ENCODE measurements at regions not wholly inside any gene's neighbourhood (a gene's known extent, or its start where the extent isn't known, plus 50 kb on each side); places are given as distances from the start of the nearest gene placed in this dataset.

DNA sequence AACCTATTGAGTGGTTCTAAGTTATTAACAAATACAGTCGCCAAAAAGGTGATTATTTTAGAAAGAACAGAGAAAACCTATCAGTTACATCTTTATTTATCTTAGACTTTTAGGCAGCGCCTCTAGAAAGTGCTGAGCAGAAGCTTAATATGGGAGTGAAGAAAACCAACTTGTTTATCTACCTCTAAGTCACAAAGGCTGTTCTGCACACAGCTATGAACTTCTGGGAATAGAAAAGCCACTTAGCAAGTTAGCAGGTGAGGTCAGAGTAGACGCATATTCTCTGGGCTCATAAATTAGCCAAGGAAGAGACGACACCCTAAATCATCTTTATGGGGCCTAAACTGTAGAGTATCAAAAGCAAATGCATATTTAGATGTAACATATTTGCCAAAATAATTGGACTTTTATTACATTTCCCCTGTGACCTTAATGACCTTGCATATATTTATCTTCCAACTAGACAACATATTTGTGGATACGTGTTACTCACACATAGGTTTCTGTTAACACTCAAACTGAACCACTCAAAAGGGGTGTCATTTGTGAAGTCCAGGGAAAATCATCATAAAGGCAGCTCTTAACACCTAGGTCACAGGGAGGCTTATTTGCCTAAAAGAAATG, 267.1 kb downstream of the ADGB start:
- no peak for DNase-seq

DNA sequence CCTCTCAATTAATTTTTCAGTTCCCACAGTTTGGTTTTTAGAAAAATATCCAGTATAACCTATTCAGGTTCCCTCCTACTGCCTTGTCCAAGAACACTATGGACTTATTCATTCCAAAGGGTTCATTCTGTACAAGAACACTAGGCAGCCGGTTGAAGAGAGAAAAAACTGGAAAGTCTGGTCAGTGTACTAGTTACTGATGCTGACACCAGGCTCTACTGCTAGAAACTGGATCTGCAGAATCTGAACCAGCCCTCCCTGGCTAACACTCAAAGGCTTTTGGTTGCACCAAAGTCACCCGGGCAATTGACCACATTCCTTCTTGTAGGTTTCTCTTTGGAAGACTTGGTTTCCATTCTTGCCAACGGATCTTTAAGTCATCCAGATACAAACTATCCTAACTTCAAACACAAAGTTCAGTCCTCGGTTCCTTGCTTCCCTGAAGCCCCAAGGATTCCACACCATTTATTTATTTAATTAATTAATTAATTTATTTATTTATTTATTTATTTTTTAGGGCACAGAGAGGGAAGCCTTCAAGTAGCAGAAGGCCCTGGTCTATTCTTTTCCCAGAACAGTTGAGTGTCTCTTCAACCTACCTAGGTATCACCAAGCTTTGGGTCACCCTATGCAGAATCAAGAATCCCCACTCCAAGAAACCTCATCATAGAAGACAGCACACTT, 268.1 kb downstream of the ADGB start:
- no peak for DNase-seq

DNA sequence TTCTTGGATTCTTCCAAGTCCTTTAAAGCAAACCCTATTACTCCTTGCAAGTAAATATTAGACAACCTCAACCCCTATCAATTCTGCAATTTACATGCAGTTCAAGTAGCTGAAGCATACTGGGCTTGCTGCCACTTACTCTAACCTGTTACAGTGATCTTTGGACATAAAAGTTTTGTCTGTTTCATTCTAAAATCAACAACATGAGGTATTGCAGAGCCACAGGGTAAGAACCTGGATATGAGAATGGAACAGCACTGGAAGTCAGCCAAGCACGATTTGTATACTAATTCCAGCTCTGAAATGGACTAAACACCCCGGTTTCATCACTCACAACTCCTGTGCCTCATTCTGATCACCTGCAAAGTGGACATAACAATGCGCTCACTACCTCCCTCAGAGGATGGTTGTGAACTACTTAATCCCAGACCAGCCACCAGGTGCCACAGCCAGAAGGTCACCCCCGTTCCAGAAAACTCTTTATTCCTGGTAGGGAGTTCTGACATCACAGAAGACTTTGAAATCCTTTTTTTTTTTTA, 270.0 kb downstream of the ADGB start:
- no peak for DNase-seq

DNA sequence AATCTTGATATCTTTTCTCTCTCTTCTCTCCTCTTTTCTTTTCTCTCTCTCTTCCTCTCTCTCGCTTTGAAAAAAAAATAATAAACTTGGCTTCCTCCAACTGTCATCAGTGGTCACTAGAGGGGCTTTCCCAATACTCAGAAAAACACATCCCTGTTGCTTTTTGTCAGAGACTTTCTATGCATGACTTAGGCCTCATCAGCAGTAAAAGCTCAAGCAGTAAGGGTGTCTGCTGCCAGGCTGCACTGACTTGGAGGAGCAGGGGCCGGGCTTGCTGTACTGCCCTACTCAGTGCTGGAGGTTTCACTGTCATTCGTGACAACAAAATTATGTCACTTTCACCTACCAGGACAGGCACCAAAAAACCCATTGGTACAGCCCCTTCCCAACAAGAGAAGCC, 272.0 kb downstream of the ADGB start:
- DNase-seq: no peak

DNA sequence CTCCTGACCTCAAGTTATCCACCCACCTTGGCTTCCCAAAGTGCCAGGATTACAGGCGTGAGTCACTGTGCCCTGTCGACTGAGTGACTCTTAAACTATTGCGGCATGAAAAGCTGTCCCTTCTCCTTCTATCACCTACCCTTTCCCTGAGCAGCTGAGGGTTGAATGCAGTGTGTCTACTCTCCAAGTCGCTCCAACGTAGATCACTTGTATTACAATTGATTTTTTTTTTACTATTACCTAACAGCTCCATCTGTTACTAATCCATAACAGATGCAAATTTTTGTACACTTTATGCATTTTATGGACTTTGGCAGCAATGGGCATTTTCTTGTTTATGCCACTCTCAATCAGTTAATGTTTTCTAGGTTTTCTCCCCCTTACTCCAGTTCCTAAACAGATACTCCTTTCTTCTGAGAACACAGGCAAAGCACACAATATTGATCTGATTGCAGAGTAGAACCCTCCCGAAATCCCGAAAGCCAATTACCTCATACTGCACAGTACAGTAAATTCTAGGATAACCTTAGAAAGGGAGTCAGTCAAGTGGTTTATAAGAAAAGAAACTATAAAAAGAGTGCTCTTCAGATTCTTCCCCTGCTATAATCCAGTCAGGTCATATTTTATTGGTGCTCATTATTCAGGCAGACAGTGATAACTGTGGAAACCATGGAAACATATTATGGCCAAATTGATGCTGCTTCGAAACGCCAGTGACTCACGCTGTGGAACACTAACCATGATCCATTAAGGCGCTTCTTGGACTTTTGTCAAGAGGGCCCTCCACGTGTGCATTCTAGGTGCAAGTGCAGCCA, 273.0 kb downstream of the ADGB start:
- DNase-seq: no peak

DNA sequence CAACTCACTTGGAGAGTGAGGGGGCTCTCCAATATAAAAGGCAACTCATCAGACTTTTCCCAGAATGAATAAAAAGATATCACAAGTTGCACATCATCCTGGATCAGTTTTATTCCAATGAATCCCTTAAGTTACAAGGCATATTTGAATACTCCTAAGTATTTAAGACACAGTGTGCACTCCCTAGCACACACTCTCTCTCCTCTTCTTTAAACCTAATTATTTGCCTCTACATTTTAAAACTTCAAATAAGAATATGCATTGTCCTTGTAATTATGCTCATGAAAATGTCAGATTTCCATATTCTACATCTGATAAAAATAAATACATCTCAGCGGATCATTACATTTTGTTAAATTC, 273.6 kb downstream of the ADGB start:
- DNase-seq: no peak

DNA sequence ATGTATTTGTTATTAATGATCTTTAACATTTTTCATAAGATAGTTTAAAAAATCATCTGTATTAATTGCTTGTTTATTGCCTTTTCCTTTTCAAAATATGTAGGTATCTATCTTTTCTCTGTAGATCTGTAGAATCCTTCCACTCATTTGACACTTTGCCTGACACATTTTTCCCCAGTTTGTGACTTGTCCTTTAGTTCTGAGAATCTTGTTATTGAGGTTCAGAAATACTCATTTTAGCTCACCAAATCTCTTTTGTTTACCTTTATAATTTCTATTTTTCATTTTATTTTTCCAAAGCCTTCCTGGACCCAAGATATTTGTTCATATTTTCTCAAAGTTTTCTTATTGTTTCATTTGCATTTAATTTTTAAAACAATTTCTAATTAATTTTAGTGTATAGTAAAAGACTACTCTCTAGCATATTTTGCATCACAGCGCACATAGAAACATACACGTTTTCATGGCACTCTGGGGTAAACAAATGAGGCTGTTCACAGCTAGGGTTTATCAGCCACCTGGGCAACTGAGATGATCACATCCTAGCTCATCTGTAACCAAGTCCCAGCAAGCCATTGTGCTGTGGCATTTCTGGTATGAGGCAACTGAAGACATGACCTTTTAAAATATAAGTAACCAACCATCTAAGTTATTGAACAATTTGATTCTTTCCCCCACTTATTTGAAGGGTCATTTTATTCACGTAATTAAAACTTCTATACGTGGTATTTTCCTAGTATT, 275.7 kb downstream of the ADGB start:
- DNase-seq: no peak

DNA sequence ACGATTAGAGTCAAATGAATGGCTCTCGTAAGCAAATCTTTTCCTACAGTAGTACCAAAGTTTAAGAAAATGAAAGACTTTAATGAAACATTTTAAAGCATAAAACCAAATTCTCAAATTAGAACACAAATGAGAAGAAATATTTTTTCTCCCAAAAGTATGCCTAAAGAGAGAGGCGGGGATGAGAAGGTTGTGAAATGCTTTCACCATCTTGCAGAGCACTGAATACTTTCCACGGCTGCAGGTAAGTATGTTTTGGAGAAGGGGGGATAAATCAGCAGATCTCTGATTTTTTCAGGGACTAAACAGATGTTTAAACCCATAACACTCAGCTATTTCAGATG, 277.1 kb downstream of the ADGB start:
- no peak for DNase-seq

DNA sequence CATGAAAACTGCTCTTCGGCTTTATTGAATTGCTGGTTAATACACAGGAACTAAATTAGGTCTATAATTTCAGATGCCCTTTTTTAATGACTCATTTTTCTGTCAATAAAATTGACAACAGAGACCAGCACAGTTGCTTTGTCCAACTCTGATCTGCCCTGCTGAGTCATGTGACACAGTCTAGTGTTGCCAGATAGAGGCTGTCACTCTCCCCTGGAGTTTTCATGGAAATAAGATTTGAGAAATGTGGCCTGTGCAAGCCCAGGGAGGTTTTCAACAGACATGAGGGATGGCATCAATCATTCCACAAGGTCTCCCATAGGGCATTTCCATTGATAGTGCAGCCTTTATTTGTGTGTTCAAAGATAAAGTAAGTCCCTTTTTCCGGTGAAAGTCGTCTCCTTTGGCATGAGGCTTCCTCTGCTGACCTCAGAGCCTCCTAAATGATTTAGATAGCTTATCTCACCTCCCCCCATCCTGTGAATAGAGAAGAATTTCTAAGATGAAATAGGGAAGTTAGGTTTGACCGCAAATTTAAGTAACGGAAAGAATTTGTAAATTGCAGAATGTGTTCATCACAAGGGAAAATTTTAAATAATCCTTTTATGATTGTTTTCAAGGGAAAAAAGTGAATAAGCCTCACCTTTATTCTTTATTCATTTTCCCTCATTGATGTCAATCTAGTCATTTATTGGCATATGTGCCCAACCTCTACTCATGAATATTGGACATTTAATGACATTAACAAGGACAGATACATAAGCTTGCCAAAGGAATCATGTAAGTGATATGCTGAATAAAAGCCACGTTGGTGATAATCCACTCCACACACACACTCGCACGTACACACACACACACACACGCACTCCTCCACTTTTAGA, 277.7 kb downstream of the ADGB start:
- no peak for DNase-seq

DNA sequence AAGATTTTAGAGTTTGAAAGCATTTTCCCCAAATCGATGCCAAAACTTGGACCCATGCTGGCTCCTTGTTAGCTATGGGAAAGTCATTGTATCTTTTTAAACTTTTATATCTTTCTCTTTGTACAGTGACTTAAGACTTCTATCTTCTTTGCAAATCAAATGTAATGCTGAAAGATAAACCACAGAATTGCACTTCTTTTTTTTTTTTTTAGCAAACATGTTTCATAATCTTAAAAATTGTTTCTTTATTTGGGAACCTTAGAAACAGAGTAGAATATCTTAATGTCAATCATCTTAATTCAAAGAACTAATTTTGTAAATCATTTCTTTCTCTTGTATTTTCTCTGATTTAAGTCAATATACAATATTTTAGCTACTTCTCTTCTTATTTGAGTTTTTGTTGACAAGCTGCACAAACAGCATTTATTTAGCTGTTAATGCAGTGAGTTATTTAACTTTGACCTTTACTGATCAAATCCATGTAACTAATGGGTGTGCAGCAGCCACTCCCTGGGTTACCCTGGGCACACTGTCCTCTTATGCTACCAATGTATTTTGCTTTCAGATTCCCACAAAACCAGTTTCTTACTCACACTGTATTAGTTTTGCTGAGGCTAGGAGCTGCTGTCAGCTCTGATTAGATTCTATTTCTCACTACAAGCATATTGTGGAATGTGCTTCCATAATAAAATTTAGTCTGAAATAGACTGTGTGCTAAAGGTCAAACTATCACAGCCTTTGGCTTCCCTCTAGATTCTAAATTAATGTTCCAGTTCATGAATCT, 279.6 kb downstream of the ADGB start:
- no peak for DNase-seq

DNA sequence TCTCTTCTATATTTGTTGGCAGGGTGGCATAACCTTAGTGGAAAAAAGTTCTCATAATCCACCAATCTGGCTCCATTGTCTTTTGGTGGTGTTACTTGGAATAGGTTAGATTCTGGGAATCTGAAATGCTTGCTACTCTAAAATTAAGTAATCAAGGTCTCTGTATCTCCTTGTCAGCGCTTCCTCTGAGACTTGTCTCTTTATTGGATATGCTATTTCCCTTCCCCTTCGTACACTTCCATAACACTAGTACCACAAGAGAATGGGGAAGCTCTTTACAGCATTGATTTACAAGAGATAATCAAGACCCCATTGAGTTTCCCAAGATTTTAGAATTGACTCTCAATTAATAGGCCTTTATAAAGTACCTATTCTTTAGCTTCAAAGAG, 280.2 kb downstream of the ADGB start:
- DNase-seq: no peak

DNA sequence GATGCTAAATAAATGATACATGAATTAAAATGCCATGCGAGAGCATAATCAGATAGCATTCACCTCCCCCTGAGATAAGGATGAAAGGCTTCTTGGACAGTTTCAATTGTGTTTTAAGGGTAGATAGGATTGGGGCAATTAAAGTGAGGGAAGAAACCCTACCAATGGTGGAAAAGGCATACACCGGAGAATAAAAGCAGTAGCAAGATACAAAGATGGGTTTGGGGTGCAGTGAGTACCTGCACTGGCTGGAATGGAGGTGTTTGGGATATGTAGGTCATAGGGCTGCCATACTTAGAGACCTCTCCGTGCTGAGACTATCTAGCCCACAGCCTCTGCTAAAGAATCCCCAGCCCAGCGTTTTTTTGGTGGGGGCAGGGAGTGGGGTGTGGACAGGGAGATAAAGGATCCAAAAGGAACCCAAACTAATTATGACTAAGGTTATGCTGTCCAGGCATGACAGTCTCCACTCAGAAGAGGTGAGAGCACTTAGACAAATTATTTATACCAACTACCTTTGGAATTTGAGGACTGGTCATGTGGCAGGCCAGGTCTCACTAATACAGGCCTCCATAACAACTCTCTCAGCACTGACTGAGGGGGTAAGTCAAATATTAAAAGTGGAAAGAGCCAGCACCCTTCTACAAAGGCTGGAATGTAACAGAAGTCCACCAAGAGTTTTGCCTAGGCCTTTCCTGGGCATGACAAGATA, 280.8 kb downstream of the ADGB start:
- no peak for DNase-seq

DNA sequence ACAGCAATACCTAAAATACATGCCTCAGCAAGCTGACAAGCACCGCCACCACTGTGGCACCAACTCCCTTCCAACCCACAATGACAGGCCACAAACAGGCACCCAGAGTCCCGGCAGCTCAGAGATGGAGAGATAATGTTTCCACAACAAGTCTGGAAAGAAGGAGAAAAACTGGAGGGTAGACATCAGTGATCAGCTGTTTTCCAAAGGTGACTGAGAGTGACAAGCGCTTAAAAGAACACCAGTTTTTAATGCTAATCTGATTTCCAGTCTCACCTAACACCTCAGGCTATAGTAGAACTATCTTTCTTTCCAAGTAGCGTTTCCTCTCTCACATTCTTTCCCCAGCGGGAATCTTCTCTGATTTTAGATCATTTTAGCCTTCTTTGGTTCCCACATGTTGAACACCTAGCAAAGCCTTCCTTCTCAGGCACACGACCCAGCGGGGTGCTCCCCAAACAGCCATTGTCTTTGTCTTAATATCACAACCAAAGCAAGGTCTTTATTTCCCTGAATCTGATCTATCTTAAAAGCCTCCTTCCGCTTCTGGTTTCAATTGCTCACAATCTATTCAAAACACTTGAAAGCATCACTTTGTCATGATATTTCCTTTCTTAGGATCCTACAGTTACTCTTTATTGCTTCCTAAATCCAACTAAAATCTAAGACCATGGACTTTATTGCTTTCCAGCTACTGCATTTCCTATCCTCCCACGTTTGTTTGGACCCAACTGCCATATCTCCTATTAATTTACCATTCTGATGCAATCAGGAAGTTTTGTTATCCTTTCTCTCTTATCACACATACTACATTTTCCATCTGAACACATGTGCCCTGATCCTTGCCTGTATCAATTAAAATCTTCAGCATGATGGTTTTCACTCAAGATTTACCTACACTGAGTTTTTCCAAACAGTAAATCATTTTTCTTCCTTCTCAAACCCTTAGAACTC, 282.7 kb downstream of the ADGB start:
- no peak for DNase-seq

DNA sequence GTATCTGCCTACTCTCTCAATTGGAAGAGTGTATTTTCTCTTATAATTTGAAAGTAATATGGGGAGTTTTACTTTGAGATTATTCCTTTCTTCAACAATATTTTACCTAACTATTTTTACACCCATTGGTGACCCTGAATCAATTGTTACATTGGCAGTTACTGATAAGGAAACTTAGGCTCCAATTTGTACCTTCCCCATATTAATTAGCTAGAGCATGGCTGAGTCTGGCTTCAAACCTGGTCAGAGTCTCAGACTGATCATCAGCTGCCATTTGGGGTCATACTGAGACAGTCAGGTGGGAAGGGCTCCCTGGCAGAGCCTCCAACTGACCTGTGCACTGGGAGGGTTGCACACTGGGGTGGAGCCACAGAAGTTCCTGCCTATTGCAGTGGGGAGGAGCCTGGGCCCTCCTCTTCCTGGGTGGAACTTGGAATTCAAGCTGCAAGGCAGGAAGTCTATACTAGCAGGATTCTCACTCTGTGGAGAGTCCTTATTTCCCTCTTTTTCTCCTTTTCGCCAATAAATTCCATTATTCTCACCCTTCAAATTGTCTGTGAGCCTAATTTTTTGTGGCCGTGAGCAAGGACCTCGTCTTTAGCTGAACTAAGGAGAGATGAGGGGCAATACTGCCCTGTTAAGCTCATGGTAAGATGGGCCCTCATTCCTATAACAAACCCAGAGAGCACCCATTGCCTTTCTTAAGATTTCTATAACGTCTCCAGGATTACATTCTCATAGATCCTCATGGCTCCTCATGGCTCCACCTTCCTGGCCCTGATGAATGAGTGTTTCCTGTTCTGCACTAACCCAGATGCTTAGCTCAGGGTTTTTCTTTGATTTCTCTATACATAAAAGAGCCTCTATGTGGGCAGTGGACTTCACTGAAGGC, 285.1 kb downstream of the ADGB start:
- no peak for DNase-seq

DNA sequence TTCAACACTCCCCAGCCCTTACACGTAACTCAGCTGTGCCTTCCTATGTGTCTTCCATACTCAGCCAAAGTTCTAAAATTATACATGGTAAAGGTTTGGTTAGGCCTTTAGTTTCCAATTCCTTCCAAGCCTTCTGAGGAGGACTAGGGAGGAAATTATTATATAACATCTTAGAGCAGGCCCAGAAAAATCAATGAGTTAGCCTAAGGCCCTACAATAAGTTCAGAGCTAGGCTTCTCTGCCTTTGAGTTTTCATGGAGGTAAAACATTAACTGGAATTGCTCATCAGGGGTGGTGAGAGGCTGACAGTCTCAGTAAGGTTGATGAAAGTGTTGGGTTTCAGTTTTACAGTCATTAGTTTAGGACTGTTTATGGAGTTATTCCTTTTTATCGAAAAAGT, 286.0 kb downstream of the ADGB start:
- no peak for DNase-seq

DNA sequence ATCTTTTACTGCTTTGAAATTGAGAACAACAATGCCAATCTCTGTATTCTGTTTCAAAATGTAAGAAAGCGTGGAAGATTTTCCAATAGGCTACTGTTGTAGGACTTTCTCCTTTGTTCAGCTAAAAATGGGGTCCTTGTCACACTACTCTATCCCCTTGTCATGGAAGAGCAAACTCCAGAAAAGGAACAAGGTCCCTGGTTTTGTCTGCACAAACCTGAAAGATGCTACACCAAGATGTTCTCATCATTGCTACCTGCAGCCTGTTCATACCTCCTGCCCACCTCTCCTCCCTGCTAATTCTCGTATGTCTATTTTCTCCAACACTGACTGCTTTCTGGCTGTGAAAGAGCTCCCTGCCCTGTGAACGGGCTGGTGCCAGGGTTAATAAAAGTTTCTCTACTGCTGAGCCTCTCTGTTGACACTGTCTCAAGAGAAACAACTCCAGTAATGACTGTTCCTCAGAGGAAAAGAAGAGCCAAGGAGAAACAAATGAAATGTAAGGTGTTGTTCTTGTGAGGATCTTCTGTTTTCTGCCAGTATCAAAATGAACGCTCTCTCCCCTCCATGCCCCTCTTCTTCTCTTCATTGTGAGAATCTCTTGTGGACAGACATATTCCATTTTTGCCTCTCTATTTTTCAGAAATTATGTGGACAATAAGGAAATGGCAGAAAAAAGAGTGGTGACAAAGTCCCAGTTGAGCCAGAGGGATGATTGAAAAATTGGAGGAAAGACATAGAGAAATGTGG, 287.1 kb downstream of the ADGB start:
- DNase-seq: no peak

DNA sequence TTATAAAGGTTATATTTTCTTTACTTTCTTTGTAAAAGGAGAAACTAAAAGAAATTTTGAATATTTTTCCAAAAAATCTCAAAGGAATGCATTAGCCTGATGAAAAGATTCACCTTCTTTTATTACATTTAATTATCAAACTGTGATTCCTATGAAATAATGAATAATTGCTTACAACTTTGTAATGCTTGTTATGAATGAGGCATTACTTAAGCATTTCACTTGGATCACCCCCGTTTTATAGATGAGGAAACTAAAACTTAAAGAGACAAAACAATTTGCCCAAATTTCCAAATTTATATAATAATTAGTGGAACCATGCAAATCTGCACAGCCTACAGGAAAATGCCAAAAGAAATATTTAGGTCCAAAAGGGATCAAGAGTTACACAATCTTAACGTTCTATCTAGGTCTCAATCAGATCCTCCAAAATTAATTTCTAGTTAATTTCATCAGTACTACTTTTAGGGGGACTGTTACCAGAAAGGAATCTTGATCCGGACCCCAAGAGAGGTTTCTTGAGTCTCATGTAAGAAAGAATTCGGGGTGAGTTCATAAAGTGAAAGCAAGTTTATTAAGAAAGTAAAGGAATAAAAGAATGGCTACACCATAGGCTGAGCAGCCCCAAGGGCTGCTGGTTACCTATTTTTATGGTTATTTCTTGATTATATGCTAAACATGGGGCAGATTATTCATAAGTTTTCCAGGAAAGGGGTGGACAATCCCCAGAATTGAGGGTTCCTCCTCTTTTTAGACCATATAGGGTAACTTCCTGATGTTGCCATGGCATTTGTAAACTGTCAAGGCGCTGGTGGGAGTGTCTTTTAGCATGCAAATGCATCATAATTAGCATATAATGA, 288.0 kb downstream of the ADGB start:
- DNase-seq: no peak
